Psoas muscle (tissue), 7 donors: ENCODE measurements at regions not wholly inside any gene's neighbourhood (a gene's known extent, or its start where the extent isn't known, plus 50 kb on each side); places are given as distances from the start of the nearest gene placed in this dataset.

Source experiments
- ATAC-seq, 4 donors: fragments of 200-7000 bp; cut with Tn5 transposase; one replicate each; pipeline ENCODE4 v1.9.1; 2020; ENCODE audit warnings: moderate library complexity in 3 of 4, mild to moderate bottlenecking in 2 of 4
- DNase-seq, 2 donors: peaks; one replicate each; pipeline ENCODE4 v3.0.0-alpha.2; 2020
- H3K27ac ChIP-seq: fragments of 200-600 bp; one replicate; pipeline ENCODE4 v1.8.0; 2022
- H3K27me3 ChIP-seq, 3 donors: fragments of 200-600 bp in 1 of 3; one replicate each; pipeline versions ENCODE4 v1.6.1 to v1.8.0; 2013 to 2022; ENCODE audit warnings: low read length in 2 of 3, mild to moderate bottlenecking in 2 of 3, moderate library complexity in 1 of 3; ENCODE audit not compliant: insufficient read depth in 3 of 3
- H3K36me3 ChIP-seq, 2 donors: fragments of 200-600 bp in 1 of 2; one replicate each; pipeline versions ENCODE4 v1.6.1 to v1.8.0; 2013 to 2022; ENCODE audit warnings: low read depth in 1 of 2, mild to moderate bottlenecking in 1 of 2, moderate library complexity in 1 of 2; ENCODE audit not compliant: insufficient read depth in 1 of 2
- H3K4me1 ChIP-seq: fragments of 200-600 bp; one replicate; pipeline ENCODE4 v1.8.0; 2022
- H3K4me3 ChIP-seq: fragments of 200-600 bp; one replicate; pipeline ENCODE4 v1.8.0; 2022; ENCODE audit warnings: mild to moderate bottlenecking
- H3K9me3 ChIP-seq: fragments of 200-600 bp; one replicate; pipeline ENCODE4 v1.8.0; 2022
- WGBS, 3 donors: extraction: QIAGEN DNeasy Blood & Tissue Kit; methylation state at CpG; one replicate each; pipeline versions ENCODE4 v1.1.6 to v1.1.7; 2013; 5-methylcytosine and 5-hydroxymethylcytosine counted together
- intact Hi-C, 2 donors: fragments of 100-400 bp; cut with DNase I; formaldehyde crosslinking; loops; one replicate each; pipeline versions ENCODE4 v1.11.0 to v1.14.2; 2022
- TF ChIP-seq, protein P1 (sequence below): fragments of 200-600 bp; IDR thresholded peaks from one replicate; pipeline ENCODE4 v1.8.0; 2022; ENCODE audit warnings: antibody characterized with exemption
- donor health status: healthy with polysubstance abuse.
- donor health status: DM: no; HTN: no; CAD: no; lungs with moderate emphysema.
- donor health status: Bipolar disorder and iron deficiency.
- donor health status: healthy.
- donor health status: DM: yes; HTN: yes; CAD: no.
- donor health status: DM: no; HTN: no; CAD: no.
- donor health status: DM: yes; HTN: yes; CAD: no.

DNA sequence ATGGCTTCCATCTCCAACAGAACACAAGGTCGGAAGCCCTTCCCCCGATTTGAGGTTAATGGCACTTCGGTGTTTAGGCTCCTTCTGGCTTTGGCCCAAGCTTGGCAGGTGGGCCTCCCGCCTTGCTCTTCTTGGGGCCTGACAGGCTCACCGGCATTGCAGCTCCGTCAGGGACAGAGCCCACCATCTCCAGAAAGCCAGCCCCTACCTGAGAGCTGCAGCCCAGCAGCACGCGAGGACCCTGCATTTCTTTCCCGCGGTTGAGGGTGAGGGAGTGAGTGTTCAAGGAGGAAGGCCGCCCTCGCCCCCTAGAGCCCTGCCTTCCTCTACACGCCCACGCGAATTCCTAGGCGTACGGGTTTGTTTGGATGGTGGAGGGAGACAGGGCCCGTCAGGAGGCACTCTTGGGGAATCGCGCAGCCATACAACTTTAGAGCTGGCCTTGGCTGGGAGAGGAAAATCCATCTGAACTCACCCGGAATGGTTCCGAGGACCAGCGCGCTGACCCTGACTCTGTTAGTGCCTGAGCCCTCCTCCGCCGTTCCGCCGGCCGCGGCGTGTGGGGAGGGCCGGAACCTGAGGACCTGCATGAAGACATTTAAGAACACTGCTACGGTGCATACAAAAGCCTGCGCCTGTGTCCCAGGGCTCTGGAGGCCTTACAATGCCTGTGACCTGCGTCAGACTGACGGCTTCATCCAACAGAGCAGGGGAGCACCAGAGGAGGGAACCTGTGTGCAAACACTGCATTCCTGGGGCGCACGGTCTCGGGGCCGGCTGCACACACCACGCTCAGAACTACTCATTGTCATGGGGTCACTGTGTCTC, 73.8 kb downstream of the MRPL36 start:
- intact Hi-C loops, result no loop called here
- no peaks in the 10 kb centered on the region for H3K4me1 ChIP-seq
- TF ChIP-seq, protein P1, sequence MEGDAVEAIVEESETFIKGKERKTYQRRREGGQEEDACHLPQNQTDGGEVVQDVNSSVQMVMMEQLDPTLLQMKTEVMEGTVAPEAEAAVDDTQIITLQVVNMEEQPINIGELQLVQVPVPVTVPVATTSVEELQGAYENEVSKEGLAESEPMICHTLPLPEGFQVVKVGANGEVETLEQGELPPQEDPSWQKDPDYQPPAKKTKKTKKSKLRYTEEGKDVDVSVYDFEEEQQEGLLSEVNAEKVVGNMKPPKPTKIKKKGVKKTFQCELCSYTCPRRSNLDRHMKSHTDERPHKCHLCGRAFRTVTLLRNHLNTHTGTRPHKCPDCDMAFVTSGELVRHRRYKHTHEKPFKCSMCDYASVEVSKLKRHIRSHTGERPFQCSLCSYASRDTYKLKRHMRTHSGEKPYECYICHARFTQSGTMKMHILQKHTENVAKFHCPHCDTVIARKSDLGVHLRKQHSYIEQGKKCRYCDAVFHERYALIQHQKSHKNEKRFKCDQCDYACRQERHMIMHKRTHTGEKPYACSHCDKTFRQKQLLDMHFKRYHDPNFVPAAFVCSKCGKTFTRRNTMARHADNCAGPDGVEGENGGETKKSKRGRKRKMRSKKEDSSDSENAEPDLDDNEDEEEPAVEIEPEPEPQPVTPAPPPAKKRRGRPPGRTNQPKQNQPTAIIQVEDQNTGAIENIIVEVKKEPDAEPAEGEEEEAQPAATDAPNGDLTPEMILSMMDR, result no peak
- 62 to 66% (median 66%) methylated on average over 41 of the region's 41 CpGs for WGBS, 3 donors
- no peak overlapping the region for H3K27ac ChIP-seq
- no peaks in the 10 kb centered on the region for H3K36me3 ChIP-seq
- no peaks in the 10 kb centered on the region for H3K9me3 ChIP-seq
- ATAC-seq (no peak), DNase-seq (no peak)
- peaks cover 0 to 22% (median 0%) of the 10 kb centered on the region in 3 donors for H3K27me3 ChIP-seq
- H3K4me3 ChIP-seq, result no peak overlapping the region

DNA sequence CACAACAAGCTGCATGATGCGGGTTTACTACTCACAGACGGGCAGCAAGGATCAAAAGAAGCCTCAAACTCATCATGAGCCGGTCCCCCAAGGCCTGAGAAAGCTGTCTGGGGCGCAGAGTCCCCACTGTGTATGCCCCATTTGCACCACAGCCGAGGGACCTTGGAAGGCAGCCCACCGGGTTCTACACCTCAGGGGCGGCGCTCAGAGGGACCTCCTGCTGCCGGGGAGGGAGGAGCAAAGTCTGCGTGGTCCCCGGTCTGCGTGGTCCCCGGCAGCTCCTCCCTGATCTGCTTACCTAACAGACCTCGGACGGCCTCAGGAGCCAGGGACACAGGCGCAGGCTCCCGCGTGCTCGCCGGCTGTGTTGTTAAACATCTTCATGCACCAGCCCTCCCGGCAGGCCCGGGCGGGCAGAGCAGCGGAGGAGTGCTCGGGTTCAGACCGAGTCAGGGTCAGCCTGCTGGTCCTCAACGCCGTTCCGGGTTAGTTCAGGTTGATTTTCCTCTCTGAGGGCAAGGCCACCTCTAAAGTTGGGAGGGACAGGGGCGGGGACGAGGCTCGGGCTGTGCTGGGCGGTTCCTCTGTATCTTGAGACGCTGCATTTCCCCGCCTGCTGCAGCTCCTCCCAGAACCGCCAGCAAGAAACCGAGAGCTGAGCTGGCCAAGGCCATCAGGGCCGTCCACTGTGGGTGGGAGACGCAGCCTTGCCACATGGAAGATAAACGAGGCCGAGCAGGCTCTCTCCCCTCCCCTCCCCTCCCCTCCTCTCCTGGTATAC, 74.6 kb downstream of the MRPL36 start:
- DNase-seq, result no peak
- no peak overlapping the region for H3K4me3 ChIP-seq
- no peak for ATAC-seq

DNA sequence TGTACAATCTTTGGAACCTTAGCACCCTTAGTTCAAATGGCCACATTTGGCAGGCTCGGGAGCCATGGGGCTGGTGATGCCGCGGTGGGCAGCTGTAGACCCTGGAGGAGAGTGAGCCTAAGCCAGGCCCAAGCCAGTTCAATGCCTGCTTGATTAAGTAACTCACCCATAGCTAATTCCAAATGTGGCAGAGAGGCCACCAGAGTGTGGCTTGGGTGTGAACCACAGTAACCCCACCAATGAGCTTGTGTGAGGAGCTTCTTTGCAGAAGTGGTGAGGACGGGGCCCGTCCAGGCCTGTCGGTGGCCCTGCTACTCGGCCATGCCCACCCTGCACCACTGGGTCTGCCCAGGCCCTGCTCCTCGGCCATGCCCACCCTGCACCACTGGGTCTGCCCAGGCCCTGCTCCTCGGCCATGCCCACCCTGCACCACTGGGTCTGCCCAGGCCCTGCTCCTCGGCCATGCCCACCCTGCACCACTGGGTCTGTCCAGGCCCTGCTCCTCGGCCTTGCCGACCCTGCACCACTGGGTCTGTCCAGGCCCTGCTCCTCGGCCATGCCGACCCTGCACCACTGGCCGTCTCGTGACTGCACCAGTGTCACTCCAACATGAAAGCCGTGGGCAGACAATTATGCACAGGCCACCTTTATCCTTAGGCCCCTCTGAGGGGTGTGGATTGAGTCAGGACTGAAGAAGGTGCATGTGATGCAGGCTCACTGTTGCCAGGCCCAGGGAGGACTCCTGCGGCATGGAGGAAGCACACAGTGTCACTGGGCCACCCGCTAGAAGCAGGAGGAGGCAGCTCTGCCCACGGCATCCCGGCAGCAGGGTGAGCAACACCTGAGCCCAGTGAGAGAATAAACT, 75.4 kb downstream of the MRPL36 start:
- H3K27ac ChIP-seq, result no peak overlapping the region
- peaks cover 0 to 18% (median 0%) of the 10 kb centered on the region in 3 donors for H3K27me3 ChIP-seq
- intact Hi-C loops, result no loop called here
- TF ChIP-seq, protein P1, result no peak
- peaks cover 5% of the 10 kb centered on the region for H3K9me3 ChIP-seq
- DNase-seq (no peak), ATAC-seq (no peak)
- WGBS, 3 donors, result 82 to 88% (median 86%) methylated on average over 20 to 21 of the region's 21 CpGs
- no peaks in the 10 kb centered on the region for H3K4me1 ChIP-seq
- no peaks in the 10 kb centered on the region for H3K36me3 ChIP-seq
- no peak overlapping the region for H3K4me3 ChIP-seq

More for the DNA sequence above, 74.6 kb downstream of the MRPL36 start:
- no peaks in the 10 kb centered on the region for H3K4me1 ChIP-seq
- no peaks in the 10 kb centered on the region for H3K36me3 ChIP-seq
- intact Hi-C loops, result no loop called here
- TF ChIP-seq, protein P1, result no peak
- no peaks in the 10 kb centered on the region for H3K9me3 ChIP-seq
- no peak overlapping the region for H3K27ac ChIP-seq
- 38 to 54% (median 48%) methylated on average over 39 to 41 of the region's 41 CpGs for WGBS, 3 donors
- peaks cover 0 to 18% (median 0%) of the 10 kb centered on the region in 3 donors for H3K27me3 ChIP-seq

DNA sequence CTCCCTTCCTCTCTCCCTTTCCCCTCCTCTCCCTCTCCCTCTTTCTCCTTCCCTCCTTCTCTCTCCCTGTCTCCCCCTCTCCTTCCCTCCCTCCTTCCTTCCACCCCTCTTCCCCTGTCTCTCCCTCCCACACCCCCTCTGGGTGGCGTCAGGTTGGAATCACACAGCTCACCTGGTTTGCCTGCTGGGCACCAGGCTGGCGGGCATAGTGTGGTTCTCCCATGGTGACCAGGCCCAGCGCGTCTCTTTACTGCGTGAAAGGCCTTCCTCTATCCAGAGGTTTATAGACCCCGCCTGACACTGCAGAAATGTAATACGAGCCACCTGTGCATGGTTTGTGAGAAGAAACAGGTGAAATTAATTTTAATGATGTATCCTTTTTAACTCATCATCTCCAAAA, 76.2 kb downstream of the MRPL36 start:
- H3K27me3 ChIP-seq, result peaks cover 0 to 18% (median 0%) of the 10 kb centered on the region in 3 donors
- intact Hi-C loops, result no loop called here
- WGBS, 3 donors, result 85 to 89% (median 87%) methylated on average over 7 of the region's 7 CpGs
- no peak overlapping the region for H3K27ac ChIP-seq
- TF ChIP-seq, protein P1, result no peak
- no peaks in the 10 kb centered on the region for H3K4me1 ChIP-seq
- ATAC-seq (no peak), DNase-seq (no peak)
- no peak overlapping the region for H3K4me3 ChIP-seq
- H3K9me3 ChIP-seq, result peaks cover 12% of the 10 kb centered on the region
- H3K36me3 ChIP-seq, result no peaks in the 10 kb centered on the region
